ACC112 (cell line): ENCODE measurements at regions not wholly inside any gene's neighbourhood (a gene's known extent, or its start where the extent isn't known, plus 50 kb on each side); places are given as distances from the start of the nearest gene placed in this dataset.

ENCODE experiments used
- H2AFZ ChIP-seq: fragments of 200-600 bp; sonication (generic); one replicate; pipeline ENCODE4 v1.6.0; 2017; ENCODE audit warnings: antibody characterized with exemption, low read length; ENCODE audit not compliant: unreplicated experiment
- H3K27ac ChIP-seq: fragments of 200-600 bp; sonication (generic); 2 replicates; pipeline ENCODE4 v1.5.1; 2014; ENCODE audit warnings: low read depth, mild to moderate bottlenecking, antibody characterized with exemption, low read length, moderate library complexity
- H3K27me3 ChIP-seq: fragments of 200-600 bp; sonication (generic); 2 replicates; pipeline ENCODE4 v1.6.1; 2014; ENCODE audit warnings: mild to moderate bottlenecking, antibody characterized with exemption, low read length, moderate library complexity, mixed read lengths; ENCODE audit not compliant: insufficient read depth
- H3K36me3 ChIP-seq: fragments of 200-600 bp; sonication (generic); 2 replicates; pipeline ENCODE4 v1.6.1; 2016; ENCODE audit warnings: mild to moderate bottlenecking, antibody characterized with exemption, low read length, moderate library complexity, mixed read lengths; ENCODE audit not compliant: insufficient read depth
- H3K4me1 ChIP-seq: fragments of 200-600 bp; sonication (generic); one replicate; pipeline ENCODE4 v1.6.1; 2016; ENCODE audit warnings: low read length, mixed read lengths; ENCODE audit not compliant: insufficient read depth, unreplicated experiment, control insufficient read depth
- H3K4me3 ChIP-seq: fragments of 200-600 bp; sonication (generic); 2 replicates; pipeline ENCODE4 v1.5.1; 2014; ENCODE audit warnings: mild to moderate bottlenecking, low read depth, low read length
- H3K79me2 ChIP-seq: fragments of 200-600 bp; sonication (generic); one replicate; pipeline ENCODE4 v1.6.0; 2016; ENCODE audit warnings: low read length; ENCODE audit not compliant: control insufficient read depth, unreplicated experiment, insufficient read depth

- no peak overlapping the region for H2AFZ ChIP-seq
- no peak overlapping the region for H3K4me3 ChIP-seq
- H3K27ac ChIP-seq = no peak overlapping the region
- H3K27me3 ChIP-seq = no peaks in the 10 kb centered on the region
- no peaks in the 10 kb centered on the region for H3K4me1 ChIP-seq
- H3K36me3 ChIP-seq = no peaks in the 10 kb centered on the region
- H3K79me2 ChIP-seq = no peaks in the 10 kb centered on the region
Measured at GRCh38 chr10:64158551-64158950, 637.4 kb downstream of the REEP3 start.

- no peaks in the 10 kb centered on the region for H3K79me2 ChIP-seq
- no peak overlapping the region for H2AFZ ChIP-seq
- H3K27me3 ChIP-seq = no peaks in the 10 kb centered on the region
- no peaks in the 10 kb centered on the region for H3K36me3 ChIP-seq
- H3K27ac ChIP-seq = no peak overlapping the region
- H3K4me1 ChIP-seq = no peaks in the 10 kb centered on the region
- H3K4me3 ChIP-seq = no peak overlapping the region
Measured at GRCh38 chr10:64159910-64160872, 639.0 kb downstream of the REEP3 start.

- no peak overlapping the region for H2AFZ ChIP-seq
- H3K4me1 ChIP-seq = no peaks in the 10 kb centered on the region
- H3K27me3 ChIP-seq = no peaks in the 10 kb centered on the region
- H3K36me3 ChIP-seq = no peaks in the 10 kb centered on the region
- no peak overlapping the region for H3K4me3 ChIP-seq
- no peak overlapping the region for H3K27ac ChIP-seq
- no peaks in the 10 kb centered on the region for H3K79me2 ChIP-seq
Measured at GRCh38 chr10:64170791-64171190, 649.6 kb downstream of the REEP3 start.

- Histone ChIP-seq H3K4me3 (no peak overlapping the region), H2AFZ (no peak overlapping the region), H3K36me3 (no peaks in the 10 kb centered on the region), H3K4me1 (no peaks in the 10 kb centered on the region), H3K27me3 (no peaks in the 10 kb centered on the region), H3K27ac (no peak overlapping the region), H3K79me2 (no peaks in the 10 kb centered on the region)
Measured at GRCh38 chr10:64173826-64174225, 652.6 kb downstream of the REEP3 start.

GRCh38 chr10:64174666-64175255 is 653.6 kb downstream of the REEP3 start:
- no peak overlapping the region for H3K4me3 ChIP-seq

GRCh38 chr10:64175271-64175962 is 654.2 kb downstream of the REEP3 start:
- Histone ChIP-seq H3K4me1 (no peaks in the 10 kb centered on the region), H3K27me3 (no peaks in the 10 kb centered on the region), H3K36me3 (no peaks in the 10 kb centered on the region), H3K4me3 (no peak overlapping the region), H3K27ac (no peak overlapping the region), H3K79me2 (no peaks in the 10 kb centered on the region), H2AFZ (no peak overlapping the region)

More at GRCh38 chr10:64174666-64175255, 653.6 kb downstream of the REEP3 start:
- Histone ChIP-seq H3K36me3 (no peaks in the 10 kb centered on the region), H3K27ac (no peak overlapping the region), H3K27me3 (no peaks in the 10 kb centered on the region), H2AFZ (no peak overlapping the region), H3K79me2 (no peaks in the 10 kb centered on the region), H3K4me1 (no peaks in the 10 kb centered on the region)

DNA sequence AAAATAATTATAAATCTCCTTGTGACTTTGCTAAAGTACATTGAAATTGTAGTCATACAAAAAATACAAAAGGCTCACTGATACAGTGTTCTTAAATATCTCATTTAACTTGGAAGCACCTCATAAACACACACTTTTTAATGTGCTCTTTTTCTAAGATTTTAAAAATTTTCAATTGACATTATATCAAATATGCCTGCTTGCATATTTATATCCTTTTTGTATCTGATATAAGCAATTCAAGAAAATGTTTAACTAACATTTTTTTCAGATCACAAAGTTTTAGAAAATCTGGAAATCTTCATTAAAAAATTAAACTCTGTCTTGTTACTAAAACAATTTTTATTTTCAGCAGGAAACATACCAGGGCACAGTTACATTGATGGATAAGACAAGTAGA is 661.5 kb downstream of the REEP3 start:
- Histone ChIP-seq H3K4me3 (no peak overlapping the region), H3K27me3 (no peaks in the 10 kb centered on the region), H3K36me3 (no peaks in the 10 kb centered on the region), H3K4me1 (no peaks in the 10 kb centered on the region), H2AFZ (no peak overlapping the region), H3K79me2 (no peaks in the 10 kb centered on the region), H3K27ac (no peak overlapping the region)

DNA sequence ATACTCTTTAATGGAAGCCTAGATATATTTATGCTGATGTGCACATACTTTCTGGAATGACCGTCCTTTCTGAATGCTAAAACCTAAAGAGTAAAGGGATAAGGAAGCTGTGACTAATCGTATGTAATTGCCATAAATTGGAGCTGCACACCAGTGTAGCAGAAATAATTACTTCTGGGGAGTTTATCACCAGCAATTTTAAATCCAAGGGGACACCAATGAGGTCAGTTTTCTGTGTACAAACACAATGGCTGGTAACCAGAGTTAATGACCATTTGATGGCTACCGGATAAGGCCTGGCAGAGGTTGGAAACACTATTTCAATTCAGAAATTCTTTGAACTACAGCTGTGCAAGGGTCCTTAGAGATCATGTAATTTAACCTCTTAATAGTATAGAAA is 670.1 kb downstream of the REEP3 start:
- Histone ChIP-seq H3K27me3 (no peaks in the 10 kb centered on the region), H3K27ac (no peak overlapping the region), H2AFZ (no peak overlapping the region), H3K36me3 (no peaks in the 10 kb centered on the region), H3K79me2 (no peaks in the 10 kb centered on the region), H3K4me3 (no peak overlapping the region), H3K4me1 (no peaks in the 10 kb centered on the region)

DNA sequence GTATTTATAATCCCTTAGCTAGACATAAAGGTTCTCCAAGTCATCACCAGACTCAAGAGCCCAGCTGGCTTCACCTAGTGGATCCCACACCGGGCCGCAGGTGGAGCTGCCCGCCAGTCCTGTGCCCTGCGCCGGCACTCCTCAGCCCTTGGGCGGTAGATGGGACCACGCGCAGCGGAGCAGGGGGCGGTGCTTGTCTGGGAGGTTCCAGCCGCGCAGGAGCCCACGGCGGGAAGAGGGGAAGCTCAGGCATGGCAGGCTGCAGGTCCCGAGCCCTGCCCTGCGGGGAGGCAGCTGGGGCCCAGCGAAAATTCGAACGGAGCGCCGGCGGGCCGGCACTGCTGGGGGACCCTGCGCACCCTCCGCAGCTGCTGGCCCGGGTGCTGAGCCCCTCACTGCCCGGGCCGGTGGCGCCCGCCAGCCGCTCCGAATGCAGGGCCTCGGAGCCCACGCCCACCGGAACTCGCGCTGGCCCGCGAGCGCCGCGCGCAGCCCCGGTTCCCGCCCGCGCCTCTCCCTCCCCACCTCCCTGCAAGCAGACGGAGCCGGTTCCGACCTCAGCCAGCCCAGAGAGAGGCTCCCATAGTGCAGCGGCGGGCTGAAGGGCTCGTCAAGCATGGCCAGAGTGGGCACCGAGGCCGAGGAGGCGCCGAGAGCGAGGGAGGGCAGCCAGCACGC is 675.6 kb downstream of the REEP3 start:
- H2AFZ ChIP-seq = no peak overlapping the region
- H3K4me3 ChIP-seq = no peak overlapping the region
- no peaks in the 10 kb centered on the region for H3K36me3 ChIP-seq
- no peaks in the 10 kb centered on the region for H3K79me2 ChIP-seq
- H3K4me1 ChIP-seq = no peaks in the 10 kb centered on the region
- H3K27ac ChIP-seq = no peak overlapping the region
- H3K27me3 ChIP-seq = no peaks in the 10 kb centered on the region

DNA sequence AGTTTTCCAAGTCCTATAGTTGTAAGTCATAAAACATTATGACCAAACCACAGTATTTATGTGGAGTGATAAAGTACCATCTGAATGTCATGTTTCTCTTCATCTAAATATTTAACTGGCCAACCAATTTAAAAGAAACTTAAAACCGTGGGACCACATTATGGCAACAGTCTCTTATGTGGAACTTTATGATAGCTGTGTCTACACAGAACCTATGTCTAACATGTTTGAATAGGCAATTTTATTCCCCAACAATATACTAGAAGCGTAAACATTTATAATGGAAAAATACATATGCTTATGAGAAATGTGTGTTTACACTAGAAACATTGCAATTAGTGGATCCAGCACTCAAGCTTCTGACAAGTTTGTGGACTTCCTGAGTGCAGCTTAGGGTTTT is 680.7 kb downstream of the REEP3 start:
- no peaks in the 10 kb centered on the region for H3K4me1 ChIP-seq
- no peaks in the 10 kb centered on the region for H3K27me3 ChIP-seq
- no peak overlapping the region for H3K27ac ChIP-seq
- H2AFZ ChIP-seq = no peak overlapping the region
- H3K4me3 ChIP-seq = no peak overlapping the region
- H3K79me2 ChIP-seq = no peaks in the 10 kb centered on the region
- H3K36me3 ChIP-seq = no peaks in the 10 kb centered on the region
